ENCODE measurements at regions not wholly inside any gene's neighbourhood (a gene's known extent, or its start where the extent isn't known, plus 50 kb on each side); places are given as distances from the start of the nearest gene placed in this dataset.

DNA sequence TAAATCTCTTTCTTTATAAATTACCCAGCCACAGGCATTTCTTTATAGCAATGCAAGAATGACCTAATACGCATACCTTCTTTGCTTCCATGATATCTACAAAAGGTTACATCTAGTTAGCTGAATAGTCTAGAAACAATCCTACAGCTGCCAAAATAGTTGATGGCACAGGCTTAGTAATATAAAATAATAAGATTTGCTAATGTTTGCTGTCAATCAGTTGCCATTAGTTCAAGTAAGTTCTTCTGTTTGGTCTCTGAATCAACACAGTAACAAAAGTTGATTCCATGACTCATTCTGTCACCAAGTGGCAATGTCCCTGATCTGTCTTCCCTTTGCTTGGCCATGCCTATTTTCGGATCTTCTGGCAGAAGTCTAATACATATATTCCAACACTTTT is 470.2 kb downstream of the SPRY1 start:
- H3K4me1 ChIP-seq (ENCODE audit: control insufficient read depth in 1 of 2, insufficient read depth in 2 of 2, low read depth in 1 of 2, low read length in 1 of 2): no peaks in the 10 kb centered on the region
- no peak overlapping the region for H3K27ac ChIP-seq (ENCODE audit: low read depth in 2 of 2, low read length in 1 of 2)
- 83% methylated on average over 2 of the region's 2 CpGs for WGBS (ENCODE audit: low lambda C conversion rate)
- H3K9me2 ChIP-seq: no peaks in the 10 kb centered on the region
- H3K9ac ChIP-seq: no peak overlapping the region
- H3K79me2 ChIP-seq (ENCODE audit: insufficient read depth): no peaks in the 10 kb centered on the region
- no peak for DNase-seq
- no peaks in the 10 kb centered on the region for H3K36me3 ChIP-seq (replicated peaks in 1 of 2; ENCODE audit: control insufficient read depth in 1 of 2, insufficient read depth in 2 of 2, low read length in 1 of 2)
- POLR2A ChIA-PET: no interaction called here
- TF ChIP-seq SMC3 (IDR thresholded peaks at IDR 0.05; ENCODE audit: low read depth, low read length) (no peak), JUND (IDR thresholded peaks at IDR 0.05) (no peak), CHD2 (IDR thresholded peaks at IDR 0.05; ENCODE audit: low read length, partially characterized antibody) (no peak), GABPA (IDR thresholded peaks at IDR 0.05; ENCODE audit: low read depth) (no peak), TAF1 (IDR thresholded peaks at IDR 0.05; ENCODE audit: borderline replicate concordance, low read depth, low read length) (no peak), EZH2phosphoT487 (IDR thresholded peaks at IDR 0.05; ENCODE audit: borderline replicate concordance, low read depth) (no peak), NRF1 (IDR thresholded peaks at IDR 0.05; ENCODE audit: low read depth, low read length) (no peak), ELF1 (IDR thresholded peaks at IDR 0.05) (no peak), FOXJ3 (CRISPR knock-in tag; IDR thresholded peaks at IDR 0.05) (no peak), TCF12 (IDR thresholded peaks at IDR 0.05) (no peak), RAD21 (IDR thresholded peaks at IDR 0.05; ENCODE audit: low read length) (no peak), YY1 (IDR thresholded peaks at IDR 0.05; ENCODE audit: low read depth) (no peak), RFX5 (IDR thresholded peaks at IDR 0.05; ENCODE audit: low read length) (no peak), GATA2 (CRISPR knock-in tag; IDR thresholded peaks at IDR 0.05) (no peak), NFIC (IDR thresholded peaks at IDR 0.05; ENCODE audit: borderline replicate concordance) (no peak)
- TF ChIP-seq, protein P1, sequence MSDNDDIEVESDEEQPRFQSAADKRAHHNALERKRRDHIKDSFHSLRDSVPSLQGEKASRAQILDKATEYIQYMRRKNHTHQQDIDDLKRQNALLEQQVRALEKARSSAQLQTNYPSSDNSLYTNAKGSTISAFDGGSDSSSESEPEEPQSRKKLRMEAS (IDR thresholded peaks at IDR 0.05; ENCODE audit: low read depth): no peak
- TF ChIP-seq, protein P2, sequence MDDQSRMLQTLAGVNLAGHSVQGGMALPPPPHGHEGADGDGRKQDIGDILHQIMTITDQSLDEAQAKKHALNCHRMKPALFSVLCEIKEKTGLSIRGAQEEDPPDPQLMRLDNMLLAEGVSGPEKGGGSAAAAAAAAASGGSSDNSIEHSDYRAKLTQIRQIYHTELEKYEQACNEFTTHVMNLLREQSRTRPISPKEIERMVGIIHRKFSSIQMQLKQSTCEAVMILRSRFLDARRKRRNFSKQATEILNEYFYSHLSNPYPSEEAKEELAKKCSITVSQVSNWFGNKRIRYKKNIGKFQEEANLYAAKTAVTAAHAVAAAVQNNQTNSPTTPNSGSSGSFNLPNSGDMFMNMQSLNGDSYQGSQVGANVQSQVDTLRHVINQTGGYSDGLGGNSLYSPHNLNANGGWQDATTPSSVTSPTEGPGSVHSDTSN (IDR thresholded peaks at IDR 0.05): no peak
- TF ChIP-seq, protein P3, sequence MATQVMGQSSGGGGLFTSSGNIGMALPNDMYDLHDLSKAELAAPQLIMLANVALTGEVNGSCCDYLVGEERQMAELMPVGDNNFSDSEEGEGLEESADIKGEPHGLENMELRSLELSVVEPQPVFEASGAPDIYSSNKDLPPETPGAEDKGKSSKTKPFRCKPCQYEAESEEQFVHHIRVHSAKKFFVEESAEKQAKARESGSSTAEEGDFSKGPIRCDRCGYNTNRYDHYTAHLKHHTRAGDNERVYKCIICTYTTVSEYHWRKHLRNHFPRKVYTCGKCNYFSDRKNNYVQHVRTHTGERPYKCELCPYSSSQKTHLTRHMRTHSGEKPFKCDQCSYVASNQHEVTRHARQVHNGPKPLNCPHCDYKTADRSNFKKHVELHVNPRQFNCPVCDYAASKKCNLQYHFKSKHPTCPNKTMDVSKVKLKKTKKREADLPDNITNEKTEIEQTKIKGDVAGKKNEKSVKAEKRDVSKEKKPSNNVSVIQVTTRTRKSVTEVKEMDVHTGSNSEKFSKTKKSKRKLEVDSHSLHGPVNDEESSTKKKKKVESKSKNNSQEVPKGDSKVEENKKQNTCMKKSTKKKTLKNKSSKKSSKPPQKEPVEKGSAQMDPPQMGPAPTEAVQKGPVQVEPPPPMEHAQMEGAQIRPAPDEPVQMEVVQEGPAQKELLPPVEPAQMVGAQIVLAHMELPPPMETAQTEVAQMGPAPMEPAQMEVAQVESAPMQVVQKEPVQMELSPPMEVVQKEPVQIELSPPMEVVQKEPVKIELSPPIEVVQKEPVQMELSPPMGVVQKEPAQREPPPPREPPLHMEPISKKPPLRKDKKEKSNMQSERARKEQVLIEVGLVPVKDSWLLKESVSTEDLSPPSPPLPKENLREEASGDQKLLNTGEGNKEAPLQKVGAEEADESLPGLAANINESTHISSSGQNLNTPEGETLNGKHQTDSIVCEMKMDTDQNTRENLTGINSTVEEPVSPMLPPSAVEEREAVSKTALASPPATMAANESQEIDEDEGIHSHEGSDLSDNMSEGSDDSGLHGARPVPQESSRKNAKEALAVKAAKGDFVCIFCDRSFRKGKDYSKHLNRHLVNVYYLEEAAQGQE (IDR thresholded peaks at IDR 0.05; ENCODE audit: low read depth, low read length): no peak
- H3K9me3 ChIP-seq: no peaks in the 10 kb centered on the region
- no peak overlapping the region for H2AFZ ChIP-seq (ENCODE audit: low read depth)
- no peaks in the 10 kb centered on the region for H4K20me1 ChIP-seq (ENCODE audit: insufficient read depth)
- H3K4me3 ChIP-seq (ENCODE audit: low read depth in 2 of 2, low read length in 1 of 2): no peak overlapping the region
- no peaks in the 10 kb centered on the region for H3F3A ChIP-seq (replicated peaks; ENCODE audit: insufficient read depth)
- H3K4me2 ChIP-seq: no peak overlapping the region
- no peaks in the 10 kb centered on the region for H3K27me3 ChIP-seq (ENCODE audit: insufficient read depth)
- CTCF ChIA-PET: no interaction called here

Measured in SK-N-SH (cell line).